ENCODE measurements at regions not wholly inside any gene's neighbourhood (a gene's known extent, or its start where the extent isn't known, plus 50 kb on each side); places are given as distances from the start of the nearest gene placed in this dataset.

DNA sequence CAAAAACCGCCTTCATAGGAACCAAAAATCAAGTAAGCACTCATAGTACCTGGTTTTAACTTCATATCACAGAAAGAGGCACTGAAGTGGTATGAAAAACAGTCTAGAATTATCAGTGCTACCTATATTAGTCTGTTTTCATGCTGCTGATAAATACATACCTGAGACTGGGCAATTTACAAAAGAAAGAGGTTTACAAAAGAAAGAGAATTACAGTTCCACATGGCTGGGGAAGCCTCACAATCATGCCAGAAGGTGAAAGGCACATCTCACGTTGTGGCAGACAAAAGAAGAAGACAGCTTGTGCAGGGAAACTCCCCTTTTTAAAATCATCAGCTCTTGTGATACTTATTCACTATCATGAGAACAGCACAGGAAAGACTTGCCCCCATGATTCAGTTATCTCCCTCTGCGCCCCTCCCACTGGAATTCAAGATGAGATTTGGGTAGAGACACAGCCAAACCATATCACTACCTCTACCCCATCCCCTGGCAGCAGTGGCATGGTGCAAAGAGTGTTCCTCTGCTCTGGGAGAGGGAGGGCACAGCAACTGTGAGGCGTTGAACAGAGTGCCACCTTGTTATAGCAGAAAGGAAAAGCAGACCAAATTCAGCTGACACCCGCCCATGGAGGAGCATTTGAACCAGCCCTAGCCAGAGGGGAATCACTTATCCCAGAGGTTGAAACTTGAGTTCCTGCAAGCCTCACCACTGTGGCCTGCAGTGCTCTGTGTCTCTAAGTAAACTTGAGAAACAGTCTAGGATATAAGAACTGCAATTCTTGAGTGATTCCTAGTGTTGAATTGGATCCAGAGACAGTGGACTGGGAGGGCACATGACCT, 61.9 kb upstream of the PTPRZ1 start:
- Histone ChIP-seq H3K36me3 (replicated peaks in 1 of 2) (no peaks in the 10 kb centered on the region), H3K27ac (no peak overlapping the region), H3K9me3 (replicated peaks in 1 of 3) (no peaks in the 10 kb centered on the region), H3K4me1 (replicated peaks in 1 of 2) (no peaks in the 10 kb centered on the region), H3K4me3 (no peak overlapping the region), H3K27me3 (no peaks in the 10 kb centered on the region)
- intact Hi-C loops (cut with DNase I): no loop called here
- WGBS, 4 donors: 54 to 70% (median 67%) methylated on average over 5 of the region's 5 CpGs
- no peak for DNase-seq
- TF ChIP-seq POLR2A (IDR thresholded peaks at IDR 0.05): no peak
- TF ChIP-seq, protein P1, sequence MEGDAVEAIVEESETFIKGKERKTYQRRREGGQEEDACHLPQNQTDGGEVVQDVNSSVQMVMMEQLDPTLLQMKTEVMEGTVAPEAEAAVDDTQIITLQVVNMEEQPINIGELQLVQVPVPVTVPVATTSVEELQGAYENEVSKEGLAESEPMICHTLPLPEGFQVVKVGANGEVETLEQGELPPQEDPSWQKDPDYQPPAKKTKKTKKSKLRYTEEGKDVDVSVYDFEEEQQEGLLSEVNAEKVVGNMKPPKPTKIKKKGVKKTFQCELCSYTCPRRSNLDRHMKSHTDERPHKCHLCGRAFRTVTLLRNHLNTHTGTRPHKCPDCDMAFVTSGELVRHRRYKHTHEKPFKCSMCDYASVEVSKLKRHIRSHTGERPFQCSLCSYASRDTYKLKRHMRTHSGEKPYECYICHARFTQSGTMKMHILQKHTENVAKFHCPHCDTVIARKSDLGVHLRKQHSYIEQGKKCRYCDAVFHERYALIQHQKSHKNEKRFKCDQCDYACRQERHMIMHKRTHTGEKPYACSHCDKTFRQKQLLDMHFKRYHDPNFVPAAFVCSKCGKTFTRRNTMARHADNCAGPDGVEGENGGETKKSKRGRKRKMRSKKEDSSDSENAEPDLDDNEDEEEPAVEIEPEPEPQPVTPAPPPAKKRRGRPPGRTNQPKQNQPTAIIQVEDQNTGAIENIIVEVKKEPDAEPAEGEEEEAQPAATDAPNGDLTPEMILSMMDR (IDR thresholded peaks at IDR 0.05): no peak

DNA sequence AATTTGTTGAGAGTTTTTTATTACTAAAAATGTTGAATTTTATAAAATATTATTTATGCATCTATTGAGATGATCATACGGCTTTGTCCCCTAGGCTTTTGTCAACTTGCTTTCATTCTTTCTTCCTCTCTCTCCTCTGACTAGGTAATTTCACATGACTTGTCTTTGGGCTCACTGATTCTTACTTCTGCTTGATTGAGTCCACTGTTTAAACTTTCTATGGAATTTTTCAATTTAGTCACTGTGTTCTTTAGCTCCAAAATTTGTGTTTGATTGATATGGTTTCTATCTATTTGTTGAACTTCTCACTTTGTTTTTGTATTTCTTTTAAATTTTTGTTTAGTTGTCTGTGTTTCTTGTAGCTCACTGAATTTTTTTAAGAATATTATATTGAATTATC, 65.9 kb upstream of the PTPRZ1 start:
- no peaks in the 10 kb centered on the region for H3K27me3 ChIP-seq
- TF ChIP-seq POLR2A (IDR thresholded peaks at IDR 0.05): no peak
- TF ChIP-seq, protein P1 (IDR thresholded peaks at IDR 0.05): no peak
- 81 to 90% (median 88%) methylated on average over 1 of the region's 1 CpG for WGBS, 4 donors
- intact Hi-C loops (cut with DNase I): no loop called here
- no peaks in the 10 kb centered on the region for H3K4me1 ChIP-seq (replicated peaks in 1 of 2)
- no peak overlapping the region for H3K4me3 ChIP-seq
- no peak for DNase-seq
- no peaks in the 10 kb centered on the region for H3K36me3 ChIP-seq (replicated peaks in 1 of 2)
- no peak overlapping the region for H3K27ac ChIP-seq
- H3K9me3 ChIP-seq (replicated peaks in 1 of 3): no peaks in the 10 kb centered on the region

DNA sequence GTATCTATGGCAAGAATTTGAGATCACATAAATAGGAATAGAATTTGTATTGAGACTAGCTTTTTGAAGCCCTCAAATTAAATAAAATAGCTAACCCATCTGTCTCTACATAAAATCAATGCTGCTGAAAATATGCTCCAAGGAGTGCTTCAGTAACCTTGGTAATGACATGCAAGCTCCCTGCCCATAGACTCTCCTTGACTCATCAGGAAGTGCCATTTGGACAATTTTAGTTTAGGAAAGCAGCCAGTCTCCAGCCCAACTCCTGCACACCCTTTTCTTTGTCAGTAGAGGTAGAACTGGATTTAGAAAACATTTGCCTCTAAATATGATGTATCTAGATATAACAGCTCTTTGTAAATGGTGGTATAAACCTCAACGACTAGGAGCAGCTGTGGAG, 69.9 kb upstream of the PTPRZ1 start:
- 58 to 79% (median 65%) methylated on average over 1 of the region's 1 CpG for WGBS, 4 donors
- H3K27me3 ChIP-seq: no peaks in the 10 kb centered on the region
- TF ChIP-seq POLR2A (IDR thresholded peaks at IDR 0.05): no peak
- TF ChIP-seq, protein P1 (IDR thresholded peaks at IDR 0.05): no peak
- H3K4me1 ChIP-seq (replicated peaks in 1 of 2): no peaks in the 10 kb centered on the region
- H3K9me3 ChIP-seq (replicated peaks in 1 of 3): no peaks in the 10 kb centered on the region
- no peaks in the 10 kb centered on the region for H3K36me3 ChIP-seq (replicated peaks in 1 of 2)
- DNase-seq: no peak
- no peak overlapping the region for H3K27ac ChIP-seq
- intact Hi-C loops (cut with DNase I): no loop called here
- no peak overlapping the region for H3K4me3 ChIP-seq

DNA sequence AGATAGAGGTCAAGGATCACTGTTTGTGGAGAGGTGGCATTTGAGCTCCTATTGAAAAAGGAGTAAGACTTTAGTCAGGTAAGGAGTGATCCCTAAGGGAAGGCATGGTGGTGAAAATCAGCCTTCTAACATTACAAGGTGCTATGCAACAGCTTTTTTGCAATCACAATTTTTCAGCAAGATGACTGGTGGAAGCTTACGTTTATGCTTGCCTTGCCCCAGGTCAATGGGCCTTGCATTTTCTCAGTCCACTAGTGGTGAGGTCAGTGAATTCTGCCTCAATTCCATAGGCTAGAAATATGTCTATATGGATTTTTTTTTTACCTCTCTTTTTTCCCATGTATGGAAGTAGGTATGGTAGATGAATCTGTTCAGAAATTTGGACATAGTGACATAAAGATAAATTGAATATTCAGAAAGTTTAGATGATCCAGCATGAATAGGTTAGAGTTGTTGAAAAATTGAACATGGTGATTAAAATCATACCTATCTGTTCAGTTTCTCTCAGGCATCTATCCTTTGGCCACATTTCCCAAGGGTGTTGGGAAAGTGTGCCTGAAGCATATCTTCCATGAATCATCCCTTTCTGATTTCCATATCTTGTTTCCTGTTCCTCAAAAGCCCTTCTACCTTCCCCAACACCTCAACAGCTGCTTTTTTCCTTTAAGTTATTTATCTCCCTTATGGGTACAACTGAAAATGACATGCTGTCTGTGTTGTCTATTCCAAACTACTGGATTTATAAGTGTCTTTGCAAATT, 71.9 kb upstream of the PTPRZ1 start:
- Histone ChIP-seq H3K36me3 (replicated peaks in 1 of 2) (no peaks in the 10 kb centered on the region), H3K4me1 (replicated peaks in 1 of 2) (no peaks in the 10 kb centered on the region), H3K4me3 (no peak overlapping the region), H3K9me3 (replicated peaks in 1 of 3) (no peaks in the 10 kb centered on the region), H3K27ac (no peak overlapping the region), H3K27me3 (no peaks in the 10 kb centered on the region)
- intact Hi-C loops (cut with DNase I): no loop called here
- TF ChIP-seq, protein P1 (IDR thresholded peaks at IDR 0.05): no peak
- no peak for TF ChIP-seq POLR2A (IDR thresholded peaks at IDR 0.05)
- WGBS, 4 donors: 75 to 100% (median 83%) methylated on average over 1 of the region's 1 CpG
- DNase-seq: no peak
